H9 (cell line): ENCODE measurements at regions not wholly inside any gene's neighbourhood (a gene's known extent, or its start where the extent isn't known, plus 50 kb on each side); places are given as distances from the start of the nearest gene placed in this dataset.

Experiments used
- DNase-seq: peaks from one replicate; pipeline ENCODE4 v3.0.0-alpha.2; 2017
- H2AFZ ChIP-seq: one replicate; pipeline ENCODE4 v1.6.1; 2013; ENCODE audit warnings: mild to moderate bottlenecking, low read length, control low read depth, moderate library complexity
- H2AK5ac ChIP-seq: 2 replicates; pipeline ENCODE4 v1.6.1; 2013; ENCODE audit warnings: low read length, control low read depth, mixed read lengths; ENCODE audit not compliant: insufficient read length
- H2BK120ac ChIP-seq: one replicate; pipeline ENCODE4 v1.6.1; 2013; ENCODE audit warnings: low read depth, mild to moderate bottlenecking, low read length, control low read depth, inconsistent platforms; ENCODE audit not compliant: poor library complexity, severe bottlenecking
- H2BK12ac ChIP-seq: 2 replicates; pipeline ENCODE4 v1.6.1; 2013; ENCODE audit warnings: low read length, control low read depth, mixed read lengths, low read depth; ENCODE audit not compliant: insufficient read length
- H2BK15ac ChIP-seq: 2 replicates; pipeline ENCODE4 v1.6.1; 2013; ENCODE audit warnings: low read depth, low read length, control low read depth
- H2BK20ac ChIP-seq: one replicate; pipeline ENCODE4 v1.6.1; 2013; ENCODE audit warnings: low read depth, mild to moderate bottlenecking, low read length, control low read depth, inconsistent platforms; ENCODE audit not compliant: poor library complexity, severe bottlenecking
- H2BK5ac ChIP-seq: 2 replicates; pipeline ENCODE4 v1.6.1; 2013; ENCODE audit warnings: low read length, control low read depth, mixed read lengths; ENCODE audit not compliant: insufficient read length
- H3K14ac ChIP-seq: 2 replicates; pipeline ENCODE4 v1.6.1; 2013; ENCODE audit warnings: low read length, control low read depth; ENCODE audit not compliant: insufficient read depth
- H3K18ac ChIP-seq: 2 replicates; pipeline ENCODE4 v1.6.1; 2013; ENCODE audit warnings: low read depth, mild to moderate bottlenecking, mixed read lengths, low read length, control low read depth; ENCODE audit not compliant: insufficient read length
- H3K23ac ChIP-seq: 2 replicates; pipeline ENCODE4 v1.6.1; 2013; ENCODE audit warnings: low read length, control low read depth, mixed read lengths, low read depth; ENCODE audit not compliant: insufficient read length
- H3K23me2 ChIP-seq: 2 replicates; pipeline ENCODE4 v1.6.1; 2013; ENCODE audit warnings: low read depth, mild to moderate bottlenecking, mixed read lengths, low read length, control low read depth; ENCODE audit not compliant: insufficient read length, poor library complexity, severe bottlenecking
- H3K27ac ChIP-seq: 2 replicates; pipeline ENCODE4 v1.5.1; 2013; ENCODE audit warnings: low read length, control low read depth, mixed read lengths, low read depth; ENCODE audit not compliant: insufficient read length
- H3K27me3 ChIP-seq: 2 replicates; pipeline ENCODE4 v1.6.1; 2013; ENCODE audit warnings: low read length, control low read depth, inconsistent platforms; ENCODE audit not compliant: insufficient read depth
- H3K4ac ChIP-seq: 2 replicates; pipeline ENCODE4 v1.6.1; 2013; ENCODE audit warnings: low read depth, mild to moderate bottlenecking, control low read depth, inconsistent platforms, low read length, moderate library complexity
- H3K4me1 ChIP-seq: 2 replicates; pipeline ENCODE4 v1.6.1; 2013; ENCODE audit warnings: low read length, control low read depth, inconsistent platforms; ENCODE audit not compliant: insufficient read depth
- H3K4me2 ChIP-seq: 2 replicates; pipeline ENCODE4 v1.6.1; 2013; ENCODE audit warnings: low read length, control low read depth, mixed read lengths; ENCODE audit not compliant: insufficient read length, insufficient read depth
- H3K56ac ChIP-seq: 2 replicates; pipeline ENCODE4 v1.6.1; 2013; ENCODE audit warnings: low read depth, mild to moderate bottlenecking, mixed read lengths, low read length, control low read depth; ENCODE audit not compliant: insufficient read length
- H3K79me1 ChIP-seq: 2 replicates; pipeline ENCODE4 v1.6.1; 2013; ENCODE audit warnings: low read depth, mild to moderate bottlenecking, moderate library complexity, low read length, control low read depth, inconsistent platforms; ENCODE audit not compliant: insufficient read depth, poor library complexity, severe bottlenecking
- H3K79me2 ChIP-seq: 2 replicates; pipeline ENCODE4 v1.6.1; 2013; ENCODE audit warnings: low read length, control low read depth, inconsistent platforms; ENCODE audit not compliant: insufficient read depth
- H3K9ac ChIP-seq: 2 replicates; pipeline ENCODE4 v1.6.1; 2013; ENCODE audit warnings: low read length, control low read depth, mixed read lengths; ENCODE audit not compliant: insufficient read length; ENCODE audit errors: extremely low read depth
- H3K9me3 ChIP-seq: one replicate; pipeline ENCODE4 v1.6.1; 2013; ENCODE audit warnings: low read depth, low read length, inconsistent platforms; ENCODE audit not compliant: control insufficient read depth
- H3T11ph ChIP-seq: one replicate; pipeline ENCODE4 v1.6.1; 2013; ENCODE audit warnings: mild to moderate bottlenecking, low read length, control low read depth, inconsistent platforms
- H4K20me1 ChIP-seq: one replicate; pipeline ENCODE4 v1.6.1; 2013; ENCODE audit not compliant: control insufficient read depth, insufficient read length, insufficient read depth
- H4K5ac ChIP-seq: 2 replicates; pipeline ENCODE4 v1.6.1; 2013; ENCODE audit warnings: low read depth, mild to moderate bottlenecking, mixed read lengths, low read length, control low read depth; ENCODE audit not compliant: insufficient read length
- H4K8ac ChIP-seq: replicated peaks from 2 replicates; pipeline ENCODE4 v1.6.1; 2013; ENCODE audit warnings: low read length, control low read depth, mixed read lengths, low read depth; ENCODE audit not compliant: insufficient read length
- H4K91ac ChIP-seq: 2 replicates; pipeline ENCODE4 v1.6.1; 2013; ENCODE audit warnings: low read depth, mild to moderate bottlenecking, moderate library complexity, mixed read lengths, low read length, control low read depth; ENCODE audit not compliant: insufficient read length
- H3K27ac Mint-ChIP-seq, 3 experiments: 2 replicates in 2 of 3; 3 replicates in 1 of 3; pipeline ENCODE4 v1.8.0; 2020 to 2021; ENCODE audit warnings: mixed read lengths in 3 of 3, mild to moderate bottlenecking in 1 of 3, moderate library complexity in 1 of 3
- H3K27me3 Mint-ChIP-seq: 2 replicates; pipeline ENCODE4 v1.8.0; 2021; ENCODE audit warnings: low read depth, mild to moderate bottlenecking, moderate library complexity, mixed read lengths
- H3K36me3 Mint-ChIP-seq, 3 experiments: 2 replicates in 2 of 3; 3 replicates in 1 of 3; pipeline ENCODE4 v1.8.0; 2020 to 2021; ENCODE audit warnings: low read depth in 3 of 3, mixed read lengths in 3 of 3; ENCODE audit not compliant: insufficient read depth in 1 of 3
- H3K4me1 Mint-ChIP-seq, 2 experiments: 2 replicates each; pipeline ENCODE4 v1.8.0; 2020; ENCODE audit warnings: mixed read lengths in 2 of 2
- H3K4me3 Mint-ChIP-seq, 2 experiments: 2 replicates in 1 of 2; 3 replicates in 1 of 2; pipeline ENCODE4 v1.8.0; 2020 to 2021; ENCODE audit warnings: mild to moderate bottlenecking in 2 of 2, mixed read lengths in 2 of 2, moderate library complexity in 1 of 2
- H3K9me3 Mint-ChIP-seq, 2 experiments: 2 replicates in 1 of 2; 3 replicates in 1 of 2; pipeline ENCODE4 v1.8.0; 2020; ENCODE audit warnings: mild to moderate bottlenecking in 2 of 2, mixed read lengths in 2 of 2, moderate library complexity in 1 of 2
- CTCF ChIP-seq: fragments of 200-600 bp; sonication (generic); conservative IDR thresholded peaks from 3 replicates; pipeline ENCODE4 v1.8.0; 2021; ENCODE audit warnings: antibody characterized with exemption, mild to moderate bottlenecking
- WGBS: extraction: QIAGEN DNeasy Blood & Tissue Kit; methylation state at CpG from one replicate; pipeline ENCODE4 v1.1.7; 2013; ENCODE audit warnings: missing lambda C conversion rate, low lambda C conversion rate, mixed read lengths; ENCODE audit not compliant: insufficient read length; ENCODE audit errors: extremely low coverage; 5-methylcytosine and 5-hydroxymethylcytosine counted together

- no peaks in the 10 kb centered on the region for H3K23me2 ChIP-seq
- H3K4me2 ChIP-seq, result no peak overlapping the region
- H2AFZ ChIP-seq, result no peak overlapping the region
- H3K9me3 ChIP-seq, result no peaks in the 10 kb centered on the region
- H3K79me1 ChIP-seq, result no peaks in the 10 kb centered on the region
- H2AK5ac ChIP-seq, result no peak overlapping the region
- H4K91ac ChIP-seq, result no peak overlapping the region
- Mint-ChIP-seq H3K27me3 (no peaks in the 10 kb centered on the region), H3K36me3 (peaks cover 2 to 3% (median 3%) of the 10 kb centered on the region in 3 experiments), H3K4me3 (no peak overlapping the region), H3K4me1 (peaks cover 0 to 2% of the 10 kb centered on the region in 2 experiments; a peak in 3 of 4 replicates), H3K9me3 (peaks cover 8 to 9% of the 10 kb centered on the region in 2 experiments; a peak in 3 of 5 replicates), H3K27ac (no peak overlapping the region)
- no peak overlapping the region for H2BK12ac ChIP-seq
- H3K79me2 ChIP-seq, result 0 out of 2 replicates have a peak, but pooled peaks cover 2% of the 10 kb centered on the region
- no peak overlapping the region for H3T11ph ChIP-seq
- H4K8ac ChIP-seq, result no peak overlapping the region
- H3K18ac ChIP-seq, result no peak overlapping the region
- H3K27me3 ChIP-seq, result no peaks in the 10 kb centered on the region
- no peaks in the 10 kb centered on the region for H4K20me1 ChIP-seq
- no peak overlapping the region for H3K23ac ChIP-seq
- no peaks in the 10 kb centered on the region for H3K4me1 ChIP-seq
- H3K9ac ChIP-seq, result no peak overlapping the region
- H2BK20ac ChIP-seq, result no peak overlapping the region
- H3K14ac ChIP-seq, result no peak overlapping the region
- no peak for TF ChIP-seq CTCF
- no peak overlapping the region for H2BK120ac ChIP-seq
- no peak overlapping the region for H3K56ac ChIP-seq
- H3K27ac ChIP-seq, result no peak overlapping the region
- H4K5ac ChIP-seq, result no peak overlapping the region
- no peak overlapping the region for H3K4ac ChIP-seq
- no peak overlapping the region for H2BK5ac ChIP-seq
- WGBS, result no CpG with 5 or more reads among the region's 2 CpGs
- no peak overlapping the region for H2BK15ac ChIP-seq
- DNase-seq, result no peak
Measured at GRCh38 chr5:114648940-114649339, 287.1 kb downstream of the KCNN2 start.
